ENCODE measurements at regions not wholly inside any gene's neighbourhood (a gene's known extent, or its start where the extent isn't known, plus 50 kb on each side); places are given as distances from the start of the nearest gene placed in this dataset.

GRCh38 chr5:106854922-106855321, 815.8 kb downstream of the EFNA5 start:
- TF ChIP-seq, protein P1, sequence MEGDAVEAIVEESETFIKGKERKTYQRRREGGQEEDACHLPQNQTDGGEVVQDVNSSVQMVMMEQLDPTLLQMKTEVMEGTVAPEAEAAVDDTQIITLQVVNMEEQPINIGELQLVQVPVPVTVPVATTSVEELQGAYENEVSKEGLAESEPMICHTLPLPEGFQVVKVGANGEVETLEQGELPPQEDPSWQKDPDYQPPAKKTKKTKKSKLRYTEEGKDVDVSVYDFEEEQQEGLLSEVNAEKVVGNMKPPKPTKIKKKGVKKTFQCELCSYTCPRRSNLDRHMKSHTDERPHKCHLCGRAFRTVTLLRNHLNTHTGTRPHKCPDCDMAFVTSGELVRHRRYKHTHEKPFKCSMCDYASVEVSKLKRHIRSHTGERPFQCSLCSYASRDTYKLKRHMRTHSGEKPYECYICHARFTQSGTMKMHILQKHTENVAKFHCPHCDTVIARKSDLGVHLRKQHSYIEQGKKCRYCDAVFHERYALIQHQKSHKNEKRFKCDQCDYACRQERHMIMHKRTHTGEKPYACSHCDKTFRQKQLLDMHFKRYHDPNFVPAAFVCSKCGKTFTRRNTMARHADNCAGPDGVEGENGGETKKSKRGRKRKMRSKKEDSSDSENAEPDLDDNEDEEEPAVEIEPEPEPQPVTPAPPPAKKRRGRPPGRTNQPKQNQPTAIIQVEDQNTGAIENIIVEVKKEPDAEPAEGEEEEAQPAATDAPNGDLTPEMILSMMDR (tag by site-specific recombination; IDR thresholded peaks at IDR 0.05), result no peak
- no peak for TF ChIP-seq ZNF707 (tag by site-specific recombination; IDR thresholded peaks at IDR 0.05)
- TF ChIP-seq KLF16 (tag by site-specific recombination; IDR thresholded peaks at IDR 0.05), result no peak
- TF ChIP-seq ZNF416 (tag by site-specific recombination; IDR thresholded peaks at IDR 0.05), result no peak
- TF ChIP-seq GLI4 (tag by site-specific recombination; IDR thresholded peaks at IDR 0.05), result no peak
- no peak for TF ChIP-seq ZBTB8A (tag by site-specific recombination; IDR thresholded peaks at IDR 0.05)
- TF ChIP-seq ZNF747 (tag by site-specific recombination; IDR thresholded peaks at IDR 0.05), result no peak

All from HEK293 (cell line).